Sigmoid colon (tissue), 4 donors: ENCODE measurements at regions not wholly inside any gene's neighbourhood (a gene's known extent, or its start where the extent isn't known, plus 50 kb on each side); places are given as distances from the start of the nearest gene placed in this dataset.

Experiments
- EP300 ChIP-seq, 4 donors: sonication (generic); formaldehyde crosslinking; IDR thresholded peaks; one replicate each; pipeline ENCODE4 v1.6.1; 2017; ENCODE audit warnings: antibody characterized with exemption in 4 of 4
- POLR2A ChIP-seq, 2 donors: fragments of 450-650 bp; IDR thresholded peaks; one replicate each; pipeline ENCODE4 v1.6.1; 2016; ENCODE audit warnings: antibody characterized with exemption in 2 of 2, mild to moderate bottlenecking in 2 of 2, moderate library complexity in 2 of 2
- POLR2AphosphoS5 ChIP-seq, 4 donors: sonication (generic); formaldehyde crosslinking; IDR thresholded peaks; one replicate each; pipeline ENCODE4 v1.6.1; 2017; ENCODE audit warnings: antibody characterized with exemption in 4 of 4
- TF ChIP-seq, protein P1 (sequence below), 4 experiments: fragments of 450-650 bp in 3 of 4; fragments of 200-600 bp in 1 of 4; IDR thresholded peaks; one replicate each; pipeline ENCODE4 v1.5.1; 2016 to 2019; ENCODE audit warnings: antibody characterized with exemption in 4 of 4, mild to moderate bottlenecking in 3 of 4, moderate library complexity in 2 of 4

DNA sequence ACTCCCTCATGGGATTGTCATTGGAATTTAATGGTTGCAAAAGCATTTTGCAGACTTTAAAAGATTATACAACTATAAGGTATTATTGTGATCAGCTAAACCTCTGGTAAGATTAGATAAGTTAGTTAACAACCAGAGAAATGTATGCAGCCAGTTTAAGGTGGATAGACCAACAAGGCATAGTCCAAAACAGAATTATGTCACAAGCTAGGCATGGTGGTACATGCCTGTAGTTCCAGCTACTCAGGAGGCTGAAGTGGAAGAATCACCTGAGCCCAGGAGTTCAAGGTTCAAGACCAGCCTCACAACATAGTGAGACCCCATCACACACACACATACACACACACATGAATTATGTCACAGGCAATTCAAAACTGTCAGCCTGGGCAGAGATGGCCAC is 54.7 kb upstream of the KLHL13 start:
- TF ChIP-seq POLR2A (IDR thresholded peaks at IDR 0.05), result no peak
- TF ChIP-seq, protein P1, sequence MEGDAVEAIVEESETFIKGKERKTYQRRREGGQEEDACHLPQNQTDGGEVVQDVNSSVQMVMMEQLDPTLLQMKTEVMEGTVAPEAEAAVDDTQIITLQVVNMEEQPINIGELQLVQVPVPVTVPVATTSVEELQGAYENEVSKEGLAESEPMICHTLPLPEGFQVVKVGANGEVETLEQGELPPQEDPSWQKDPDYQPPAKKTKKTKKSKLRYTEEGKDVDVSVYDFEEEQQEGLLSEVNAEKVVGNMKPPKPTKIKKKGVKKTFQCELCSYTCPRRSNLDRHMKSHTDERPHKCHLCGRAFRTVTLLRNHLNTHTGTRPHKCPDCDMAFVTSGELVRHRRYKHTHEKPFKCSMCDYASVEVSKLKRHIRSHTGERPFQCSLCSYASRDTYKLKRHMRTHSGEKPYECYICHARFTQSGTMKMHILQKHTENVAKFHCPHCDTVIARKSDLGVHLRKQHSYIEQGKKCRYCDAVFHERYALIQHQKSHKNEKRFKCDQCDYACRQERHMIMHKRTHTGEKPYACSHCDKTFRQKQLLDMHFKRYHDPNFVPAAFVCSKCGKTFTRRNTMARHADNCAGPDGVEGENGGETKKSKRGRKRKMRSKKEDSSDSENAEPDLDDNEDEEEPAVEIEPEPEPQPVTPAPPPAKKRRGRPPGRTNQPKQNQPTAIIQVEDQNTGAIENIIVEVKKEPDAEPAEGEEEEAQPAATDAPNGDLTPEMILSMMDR (IDR thresholded peaks at IDR 0.05), result no peak
- no peak for TF ChIP-seq POLR2AphosphoS5 (IDR thresholded peaks at IDR 0.05)
- no peak for TF ChIP-seq EP300 (IDR thresholded peaks at IDR 0.05)
